NCI-H1417 (cell line): ENCODE measurements at regions not wholly inside any gene's neighbourhood (a gene's known extent, or its start where the extent isn't known, plus 50 kb on each side); places are given as distances from the start of the nearest gene placed in this dataset.

Experiments used
- DNase-seq, 3 experiments: peaks; one replicate each; lab custom pipeline; 2025; lab: John Stamatoyannopoulos, UW

- no peak for DNase-seq
Observed at GRCh38 chr2:212610872-212611425, 72.3 kb upstream of the ERBB4 start.

DNA sequence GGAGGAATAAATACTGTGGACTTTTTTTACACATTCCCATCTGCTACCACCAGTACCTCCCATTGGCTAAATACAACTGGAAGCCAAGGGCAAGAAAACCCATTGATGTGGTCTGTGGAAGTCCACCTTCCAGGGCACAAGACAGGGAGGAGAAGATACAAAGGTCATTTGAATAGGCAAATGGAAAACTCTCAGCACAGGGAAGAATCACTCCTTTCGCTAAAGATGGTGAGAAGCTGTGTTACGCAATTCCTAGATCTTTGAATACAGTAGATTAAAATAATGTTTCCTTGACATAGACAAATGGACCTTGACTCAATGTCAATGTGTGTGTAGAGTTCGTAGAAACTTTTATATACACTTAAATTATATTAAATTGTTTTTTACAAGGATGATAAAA is 70.9 kb upstream of the ERBB4 start:
- DNase-seq, result no peak

- DNase-seq, result no peak
Observed at GRCh38 chr2:212607080-212607479, 68.5 kb upstream of the ERBB4 start.

DNA sequence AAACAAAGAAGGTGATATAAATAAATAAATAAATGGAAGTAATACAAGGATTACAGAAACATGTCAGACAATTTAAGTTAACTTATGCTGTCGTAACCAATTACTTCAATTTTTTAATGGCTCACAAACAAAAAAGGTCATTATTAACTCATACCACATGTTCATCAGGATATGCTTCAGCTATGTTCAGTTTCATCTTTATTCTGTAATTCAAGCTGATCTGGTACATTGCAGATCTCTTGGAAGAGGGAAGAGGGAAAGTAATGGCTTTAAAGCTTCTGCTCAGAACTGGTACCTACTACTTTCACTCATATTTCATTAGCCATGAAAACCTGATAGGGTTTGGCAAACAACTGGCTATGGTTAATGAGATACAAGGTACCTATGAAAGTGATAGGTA is 67.6 kb upstream of the ERBB4 start:
- DNase-seq, result no peak

- no peak for DNase-seq
Observed at GRCh38 chr2:212596688-212597087, 58.1 kb upstream of the ERBB4 start.

- peak in 1 of 3 experiments; percentile 10 for DNase-seq
Observed at GRCh38 chr2:212596276-212596675, 57.7 kb upstream of the ERBB4 start.

DNA sequence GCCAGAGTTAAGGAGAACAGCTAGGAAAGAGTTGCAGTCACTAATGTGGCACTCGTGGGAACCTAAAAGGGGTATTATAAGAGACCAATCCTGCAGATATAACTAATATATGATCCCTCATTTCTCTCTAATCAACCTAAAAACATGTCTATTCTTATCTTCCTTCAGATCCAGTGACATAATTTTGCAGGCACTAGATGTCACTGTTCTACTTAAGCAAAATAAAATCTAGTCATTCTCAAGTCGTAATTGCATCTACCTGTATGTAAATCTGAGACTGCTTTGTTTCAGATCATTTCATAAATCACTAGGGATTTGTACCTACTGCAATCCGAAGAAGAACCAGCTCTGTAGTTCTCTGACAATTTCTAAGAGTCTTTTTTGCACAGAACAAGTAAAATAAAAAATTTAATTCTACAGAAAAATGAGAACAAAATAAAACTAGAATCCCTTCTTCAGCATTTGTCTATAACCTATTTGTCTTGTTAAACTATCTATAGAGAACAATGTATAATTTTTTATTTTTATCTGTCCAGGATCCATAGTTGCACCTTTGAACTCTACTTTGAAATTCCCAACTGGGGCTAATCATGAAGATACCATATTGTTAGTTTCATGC is 56.5 kb upstream of the ERBB4 start:
- peak in 2 of 3 experiments; percentile 10 to 49 for DNase-seq

DNA sequence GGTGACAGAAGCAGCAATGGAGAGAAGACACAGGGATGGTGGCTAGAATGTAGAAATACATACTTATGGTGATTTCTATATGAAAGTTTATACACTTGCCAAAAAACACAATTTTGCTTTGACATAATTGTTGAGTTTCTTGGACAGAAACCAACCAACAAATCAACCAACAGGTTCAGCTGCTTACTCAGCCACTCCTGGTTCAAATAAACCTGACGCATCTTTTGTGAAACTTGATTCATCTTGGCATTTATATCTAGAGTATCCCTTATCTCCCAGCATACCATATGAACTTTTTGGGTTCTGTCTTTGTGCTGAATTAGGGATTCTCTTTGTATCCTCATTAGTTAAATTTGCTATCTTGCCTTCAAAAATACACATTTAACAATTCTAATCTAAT is 54.1 kb upstream of the ERBB4 start:
- DNase-seq, result no peak
